Mammary epithelial cell (primary cell): ENCODE measurements at regions not wholly inside any gene's neighbourhood (a gene's known extent, or its start where the extent isn't known, plus 50 kb on each side); places are given as distances from the start of the nearest gene placed in this dataset.

Experiments
- EZH2 ChIP-seq: IDR thresholded peaks from 2 replicates; pipeline ENCODE4 v1.6.1; 2012; ENCODE audit warnings: low read length, inconsistent platforms, borderline replicate concordance
- TF ChIP-seq, protein P1 (sequence below), 2 donors: IDR thresholded peaks in 1 of 2; conservative IDR thresholded peaks in 1 of 2; 2 replicates each; pipeline ENCODE4 v1.5.1; 2011 to 2012; ENCODE audit warnings: inconsistent platforms in 2 of 2, low read length in 2 of 2, mild to moderate bottlenecking in 2 of 2, control low read depth in 1 of 2, low read depth in 1 of 2; ENCODE audit not compliant: insufficient read depth in 1 of 2; ENCODE audit errors: extremely low read depth in 1 of 2

DNA sequence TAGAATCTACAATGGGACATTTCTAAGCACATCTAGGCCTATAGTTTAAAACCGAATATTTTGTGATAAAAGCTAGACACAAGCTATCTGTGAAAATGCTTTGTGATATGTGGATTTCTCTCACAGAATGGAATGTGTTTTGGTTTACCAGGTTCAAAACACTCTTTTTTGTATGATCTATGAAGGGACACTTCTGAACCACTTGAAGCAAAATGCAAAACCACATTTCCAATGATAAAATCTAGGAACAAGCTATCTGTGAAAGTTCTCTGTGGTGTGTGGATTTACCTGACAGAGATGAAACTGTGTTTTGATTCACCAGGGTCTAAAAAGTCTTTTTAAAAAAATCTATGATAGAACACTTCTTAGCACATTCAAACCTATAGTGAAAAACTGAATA lies 2192.4 kb downstream of the TP53TG3F start:
- TF ChIP-seq EZH2 = no peak
- TF ChIP-seq, protein P1, sequence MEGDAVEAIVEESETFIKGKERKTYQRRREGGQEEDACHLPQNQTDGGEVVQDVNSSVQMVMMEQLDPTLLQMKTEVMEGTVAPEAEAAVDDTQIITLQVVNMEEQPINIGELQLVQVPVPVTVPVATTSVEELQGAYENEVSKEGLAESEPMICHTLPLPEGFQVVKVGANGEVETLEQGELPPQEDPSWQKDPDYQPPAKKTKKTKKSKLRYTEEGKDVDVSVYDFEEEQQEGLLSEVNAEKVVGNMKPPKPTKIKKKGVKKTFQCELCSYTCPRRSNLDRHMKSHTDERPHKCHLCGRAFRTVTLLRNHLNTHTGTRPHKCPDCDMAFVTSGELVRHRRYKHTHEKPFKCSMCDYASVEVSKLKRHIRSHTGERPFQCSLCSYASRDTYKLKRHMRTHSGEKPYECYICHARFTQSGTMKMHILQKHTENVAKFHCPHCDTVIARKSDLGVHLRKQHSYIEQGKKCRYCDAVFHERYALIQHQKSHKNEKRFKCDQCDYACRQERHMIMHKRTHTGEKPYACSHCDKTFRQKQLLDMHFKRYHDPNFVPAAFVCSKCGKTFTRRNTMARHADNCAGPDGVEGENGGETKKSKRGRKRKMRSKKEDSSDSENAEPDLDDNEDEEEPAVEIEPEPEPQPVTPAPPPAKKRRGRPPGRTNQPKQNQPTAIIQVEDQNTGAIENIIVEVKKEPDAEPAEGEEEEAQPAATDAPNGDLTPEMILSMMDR (conservative IDR thresholded peaks at IDR 0.05 in 1 of 2, IDR thresholded peaks at IDR 0.05 in 1 of 2; ENCODE audit: extremely low read depth in 1 of 2, insufficient read depth in 1 of 2, low read depth in 1 of 2, low read length in 2 of 2) = no peak
